Ectodermal cell (in vitro differentiated cells): ENCODE measurements at regions not wholly inside any gene's neighbourhood (a gene's known extent, or its start where the extent isn't known, plus 50 kb on each side); places are given as distances from the start of the nearest gene placed in this dataset.

Experiments used
- H3K27ac ChIP-seq: 2 replicates; pipeline ENCODE4 v1.7.0; 2013; ENCODE audit warnings: mild to moderate bottlenecking, low read depth, low read length; ENCODE audit not compliant: insufficient read depth, poor library complexity, severe bottlenecking
- H3K27me3 ChIP-seq: 2 replicates; pipeline ENCODE4 v1.7.0; 2013; ENCODE audit warnings: mild to moderate bottlenecking, low read length; ENCODE audit not compliant: insufficient read depth, control insufficient read depth, poor library complexity, severe bottlenecking
- H3K36me3 ChIP-seq: one replicate; pipeline ENCODE4 v1.7.0; 2013; ENCODE audit warnings: low read length; ENCODE audit not compliant: control insufficient read depth, insufficient read depth
- H3K4me1 ChIP-seq: one replicate; pipeline ENCODE4 v1.7.0; 2013; ENCODE audit warnings: low read length; ENCODE audit not compliant: control insufficient read depth, insufficient read depth
- H3K4me3 ChIP-seq: 2 replicates; pipeline ENCODE4 v1.7.0; 2013; ENCODE audit warnings: low read depth, low read length, control low read depth; ENCODE audit not compliant: insufficient read depth
- H3K9me3 ChIP-seq: 2 replicates; pipeline ENCODE4 v1.7.0; 2013; ENCODE audit warnings: mild to moderate bottlenecking, low read length, moderate library complexity; ENCODE audit not compliant: control insufficient read depth
- WGBS, 2 experiments: methylation state at CpG; one replicate each; pipeline ENCODE4 v1.1.7; 2013; ENCODE audit warnings: missing lambda C conversion rate in 2 of 2; 5-methylcytosine and 5-hydroxymethylcytosine counted together

DNA sequence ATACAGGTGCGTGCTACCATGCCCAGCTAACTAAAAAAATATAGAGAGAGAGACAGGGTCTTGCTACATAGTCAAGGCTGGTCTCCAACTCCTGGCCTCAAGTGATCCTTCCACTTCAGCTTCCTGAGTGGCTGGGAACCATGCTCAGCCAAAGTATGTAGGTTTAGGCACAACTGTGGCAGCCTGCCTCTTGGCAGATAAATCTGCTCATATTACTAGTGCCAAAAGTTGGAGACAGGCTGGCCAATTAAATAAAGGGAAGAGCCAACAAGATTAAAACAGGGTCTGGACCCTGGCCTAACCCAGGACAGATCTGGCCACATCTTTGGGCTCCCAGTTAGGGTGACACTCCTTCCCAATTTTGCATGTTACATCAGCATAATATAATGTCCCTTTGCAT lies 151.7 kb downstream of the CBLN1 start:
- H3K27me3 ChIP-seq = no peaks in the 10 kb centered on the region
- H3K4me3 ChIP-seq = no peak overlapping the region
- no peaks in the 10 kb centered on the region for H3K9me3 ChIP-seq
- H3K36me3 ChIP-seq = no peaks in the 10 kb centered on the region
- no peaks in the 10 kb centered on the region for H3K4me1 ChIP-seq
- WGBS, 2 experiments = 90 to 96% methylated on average over 1 of the region's 1 CpG
- no peak overlapping the region for H3K27ac ChIP-seq

DNA sequence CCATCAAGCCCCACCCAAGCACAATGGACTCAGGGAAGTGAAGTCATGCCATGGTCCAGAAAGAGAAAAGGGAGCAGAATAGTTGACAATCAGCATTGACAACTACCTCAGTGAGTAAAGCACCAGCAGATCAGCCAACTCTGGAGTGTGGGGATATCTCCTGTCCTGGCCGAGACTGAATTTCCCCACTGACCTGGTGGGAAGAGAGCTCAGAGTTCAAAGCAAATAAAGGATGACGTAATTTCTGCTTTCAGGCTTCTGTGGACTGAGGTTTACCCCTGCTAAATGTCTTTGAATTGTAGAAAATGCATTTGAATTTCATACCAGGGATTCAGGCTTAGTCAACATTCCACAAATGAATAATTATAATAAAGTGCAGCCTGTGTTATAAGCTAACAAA lies 152.9 kb downstream of the CBLN1 start:
- Histone ChIP-seq H3K27ac (no peak overlapping the region), H3K4me1 (no peaks in the 10 kb centered on the region), H3K27me3 (no peaks in the 10 kb centered on the region), H3K36me3 (no peaks in the 10 kb centered on the region), H3K4me3 (no peak overlapping the region), H3K9me3 (no peaks in the 10 kb centered on the region)
- WGBS, 2 experiments = 74 to 82% methylated on average over 2 of the region's 2 CpGs

DNA sequence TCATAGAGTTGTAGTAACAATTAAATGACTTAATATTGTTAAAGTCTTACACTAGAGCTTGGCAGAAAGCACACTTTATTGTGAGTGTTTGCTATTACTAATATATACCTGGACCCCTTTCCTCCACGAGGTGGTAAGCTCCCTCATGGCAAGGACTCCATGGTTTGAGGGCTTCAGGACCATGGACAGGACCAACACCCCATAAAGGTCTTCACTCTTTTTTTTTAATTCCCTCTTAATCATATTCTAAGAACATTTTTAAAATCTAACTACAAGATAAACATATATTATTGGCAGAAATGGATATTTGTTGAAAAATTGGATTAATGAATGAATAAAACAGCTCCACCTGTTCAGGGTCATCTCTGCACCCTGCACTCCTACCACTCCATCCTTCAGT lies 154.5 kb downstream of the CBLN1 start:
- H3K9me3 ChIP-seq = no peaks in the 10 kb centered on the region
- H3K36me3 ChIP-seq = no peaks in the 10 kb centered on the region
- no peak overlapping the region for H3K4me3 ChIP-seq
- no peaks in the 10 kb centered on the region for H3K27me3 ChIP-seq
- no peaks in the 10 kb centered on the region for H3K4me1 ChIP-seq
- H3K27ac ChIP-seq = no peak overlapping the region
- WGBS, 2 experiments = 56 to 69% methylated on average over 1 of the region's 1 CpG

DNA sequence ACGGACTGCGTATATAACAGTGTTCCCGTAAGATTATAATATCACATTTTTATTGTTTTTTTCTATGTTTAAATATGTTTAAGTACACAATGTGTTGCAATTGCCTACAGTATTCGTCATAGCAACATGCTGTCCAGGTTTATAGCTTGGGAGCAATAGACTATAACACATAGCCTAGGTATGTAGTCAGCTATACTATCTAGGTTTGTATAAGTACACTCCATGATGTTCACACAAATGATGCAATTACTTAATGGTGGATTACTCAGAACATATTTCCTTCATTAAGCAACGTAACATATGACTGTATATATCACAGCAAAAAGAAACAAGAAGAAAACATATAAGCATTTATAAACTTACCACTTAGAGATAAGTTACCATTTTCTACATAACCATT lies 160.0 kb downstream of the CBLN1 start:
- no peaks in the 10 kb centered on the region for H3K27me3 ChIP-seq
- no peaks in the 10 kb centered on the region for H3K9me3 ChIP-seq
- 96 to 100% methylated on average over 1 to 4 of the region's 5 CpGs for WGBS, 2 experiments
- H3K27ac ChIP-seq = no peak overlapping the region
- H3K36me3 ChIP-seq = no peaks in the 10 kb centered on the region
- no peak overlapping the region for H3K4me3 ChIP-seq
- H3K4me1 ChIP-seq = no peaks in the 10 kb centered on the region

DNA sequence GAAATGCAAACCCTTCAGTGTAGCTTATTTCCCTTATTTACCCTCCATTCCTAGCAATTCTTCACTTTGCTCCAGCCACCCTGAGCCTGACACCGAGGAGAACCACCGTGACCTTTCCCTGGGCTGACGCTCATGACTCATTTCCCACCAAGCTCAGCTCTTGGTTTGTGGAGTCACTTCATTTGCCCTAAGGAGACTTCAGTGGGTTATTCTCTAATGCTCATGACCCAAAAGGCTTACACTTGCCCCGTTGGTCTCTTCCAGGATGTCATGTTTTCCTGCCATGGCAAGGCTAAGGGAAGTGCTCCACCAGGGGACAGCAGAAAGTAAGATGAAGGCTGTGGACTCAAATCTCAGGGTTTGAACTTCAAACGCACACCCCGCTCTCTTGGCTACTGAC lies 161.0 kb downstream of the CBLN1 start:
- no peaks in the 10 kb centered on the region for H3K36me3 ChIP-seq
- H3K27ac ChIP-seq = no peak overlapping the region
- no peaks in the 10 kb centered on the region for H3K9me3 ChIP-seq
- 88 to 93% methylated on average over 6 of the region's 6 CpGs for WGBS, 2 experiments
- no peaks in the 10 kb centered on the region for H3K4me1 ChIP-seq
- H3K4me3 ChIP-seq = no peak overlapping the region
- H3K27me3 ChIP-seq = no peaks in the 10 kb centered on the region

DNA sequence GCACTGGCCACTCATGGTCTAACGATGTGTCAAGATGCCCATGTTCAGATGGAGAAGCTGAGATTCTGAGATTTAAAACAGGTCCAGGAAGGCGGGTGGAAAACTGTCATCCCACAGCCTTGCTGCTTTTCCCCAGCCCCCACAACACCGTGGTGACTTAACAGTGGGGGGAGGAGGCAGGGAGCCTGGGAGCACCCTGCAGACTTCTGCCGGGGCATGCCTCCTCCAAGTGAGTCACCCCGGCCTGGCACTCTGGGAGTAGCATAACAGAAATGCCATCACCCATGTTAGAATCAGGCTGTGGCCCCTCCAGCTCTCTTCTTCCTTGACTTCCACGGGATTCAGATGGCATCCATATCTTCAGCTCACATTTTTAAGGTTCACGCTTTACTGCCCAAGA lies 164.8 kb downstream of the CBLN1 start:
- Histone ChIP-seq H3K27ac (no peak overlapping the region), H3K4me1 (no peaks in the 10 kb centered on the region), H3K27me3 (no peaks in the 10 kb centered on the region), H3K4me3 (no peak overlapping the region), H3K36me3 (no peaks in the 10 kb centered on the region), H3K9me3 (no peaks in the 10 kb centered on the region)
- 84 to 90% methylated on average over 7 of the region's 7 CpGs for WGBS, 2 experiments

DNA sequence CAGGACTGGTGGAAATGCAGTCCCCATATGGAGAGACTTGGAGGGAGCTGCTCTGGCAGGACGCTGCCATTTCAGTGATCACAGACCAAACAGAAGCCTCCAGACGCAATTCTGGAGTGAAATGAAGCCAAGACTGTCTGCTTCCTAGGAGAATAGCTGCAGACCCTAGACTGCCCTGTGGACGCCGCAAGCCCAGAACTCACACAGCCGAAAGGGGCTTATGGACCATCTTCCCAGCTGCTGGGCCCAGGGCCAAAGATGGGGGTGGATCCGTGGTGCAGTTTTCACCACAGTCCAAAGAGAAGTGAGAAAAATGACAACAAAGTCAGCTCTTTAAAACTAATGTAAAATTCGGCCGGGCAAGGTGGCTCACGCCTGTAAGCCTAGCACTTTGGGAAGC lies 165.7 kb downstream of the CBLN1 start:
- Histone ChIP-seq H3K36me3 (no peaks in the 10 kb centered on the region), H3K27ac (no peak overlapping the region), H3K27me3 (no peaks in the 10 kb centered on the region), H3K9me3 (no peaks in the 10 kb centered on the region), H3K4me3 (no peak overlapping the region), H3K4me1 (no peaks in the 10 kb centered on the region)
- 92 to 94% methylated on average over 9 of the region's 9 CpGs for WGBS, 2 experiments

DNA sequence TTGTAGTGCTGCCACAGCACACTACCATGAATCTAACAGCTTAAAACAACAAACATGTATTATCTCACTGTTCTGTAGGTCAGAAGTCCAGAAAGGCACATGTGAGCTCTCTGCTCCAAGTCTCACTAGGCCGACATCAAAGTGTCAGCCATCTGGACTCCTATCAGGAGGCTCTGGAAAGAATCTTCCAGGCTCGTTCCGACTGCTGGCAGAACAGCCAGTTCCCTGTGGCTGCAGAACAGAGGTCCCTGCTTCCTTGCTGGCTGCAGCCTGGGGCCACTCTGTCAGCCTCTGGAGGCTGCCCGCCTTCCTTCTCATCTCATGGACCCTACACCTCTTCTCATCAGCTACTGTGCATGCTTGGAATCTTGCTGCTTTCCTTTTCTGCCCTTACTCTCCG lies 168.9 kb downstream of the CBLN1 start:
- Histone ChIP-seq H3K36me3 (no peaks in the 10 kb centered on the region), H3K4me1 (no peaks in the 10 kb centered on the region), H3K27me3 (no peaks in the 10 kb centered on the region), H3K4me3 (no peak overlapping the region), H3K27ac (no peak overlapping the region), H3K9me3 (no peaks in the 10 kb centered on the region)
- WGBS, 2 experiments = 86% methylated on average over 5 of the region's 5 CpGs

DNA sequence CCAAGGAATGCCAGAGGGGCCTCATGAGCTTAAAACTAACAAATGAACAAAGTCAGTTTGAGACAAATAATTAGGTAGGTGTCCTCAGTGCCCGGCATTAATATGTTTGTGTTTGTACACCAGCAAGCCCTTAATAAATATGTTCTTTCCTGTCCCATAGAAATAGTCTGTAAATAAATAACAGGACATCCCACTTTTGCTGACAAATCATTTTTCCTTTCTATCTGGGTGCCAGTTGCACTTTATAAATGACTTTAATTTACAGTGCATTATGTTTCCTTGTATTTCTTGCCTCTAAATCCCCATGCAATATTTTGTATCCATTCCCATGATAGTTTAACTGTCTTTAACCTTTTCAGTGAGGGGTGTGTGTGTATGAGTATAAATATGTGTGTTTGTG lies 170.3 kb downstream of the CBLN1 start:
- H3K27me3 ChIP-seq = no peaks in the 10 kb centered on the region
- no peak overlapping the region for H3K27ac ChIP-seq
- H3K36me3 ChIP-seq = no peaks in the 10 kb centered on the region
- whole genome bisulfite sequencing, 2 experiments = 100% methylated on average over 1 of the region's 1 CpG
- H3K4me3 ChIP-seq = no peak overlapping the region
- H3K9me3 ChIP-seq = no peaks in the 10 kb centered on the region
- peaks cover 4% of the 10 kb centered on the region for H3K4me1 ChIP-seq

DNA sequence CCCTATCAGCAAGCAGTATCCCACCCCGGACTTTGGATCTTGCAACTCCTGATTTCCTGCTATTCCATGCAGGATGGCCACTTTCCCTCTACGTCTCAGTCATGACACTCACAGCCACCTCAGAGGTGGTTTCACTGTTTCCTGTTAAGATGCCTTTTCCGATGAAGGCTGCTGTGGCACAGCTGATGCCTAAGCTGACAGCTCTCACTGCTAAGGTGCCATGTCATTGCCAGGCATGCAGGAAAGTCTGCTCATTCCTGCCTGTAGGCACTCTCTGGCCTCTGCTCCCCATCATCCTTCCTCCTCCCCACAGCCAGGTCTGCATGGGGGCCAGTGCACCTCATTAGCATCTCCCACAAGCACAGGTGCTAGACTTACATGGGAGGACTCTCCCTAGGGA lies 173.0 kb downstream of the CBLN1 start:
- WGBS, 2 experiments = 90 to 92% methylated on average over 3 of the region's 3 CpGs

DNA sequence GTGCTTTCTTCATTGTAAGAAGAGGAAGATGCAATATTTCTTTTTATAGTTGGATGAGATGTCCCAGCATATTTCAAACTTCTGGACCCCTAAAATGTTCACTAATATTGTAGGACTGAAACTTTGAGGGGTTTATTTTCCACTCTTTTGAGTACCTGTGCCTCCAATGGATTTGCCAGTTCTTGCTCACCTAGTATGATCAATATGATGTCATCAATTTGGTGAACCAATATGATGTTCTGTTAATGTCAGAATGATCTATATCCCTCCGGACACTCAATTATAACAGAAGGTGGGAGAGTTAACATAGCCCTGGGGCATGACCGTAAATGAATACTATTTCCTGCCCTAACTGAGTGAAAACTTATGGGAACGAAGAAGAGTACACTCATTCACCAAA lies 178.3 kb downstream of the CBLN1 start:
- Histone ChIP-seq H3K4me1 (peaks cover 4% of the 10 kb centered on the region), H3K36me3 (no peaks in the 10 kb centered on the region), H3K9me3 (no peaks in the 10 kb centered on the region), H3K27me3 (no peaks in the 10 kb centered on the region), H3K4me3 (no peak overlapping the region), H3K27ac (no peak overlapping the region)
- WGBS, 2 experiments = 97 to 98% methylated on average over 3 of the region's 3 CpGs

More for the DNA sequence above, 173.0 kb downstream of the CBLN1 start:
- Histone ChIP-seq H3K9me3 (no peaks in the 10 kb centered on the region), H3K36me3 (no peaks in the 10 kb centered on the region), H3K4me3 (no peak overlapping the region), H3K27me3 (no peaks in the 10 kb centered on the region), H3K4me1 (peaks cover 4% of the 10 kb centered on the region), H3K27ac (no peak overlapping the region)
